NCI-H748 (cell line): ENCODE measurements at regions not wholly inside any gene's neighbourhood (a gene's known extent, or its start where the extent isn't known, plus 50 kb on each side); places are given as distances from the start of the nearest gene placed in this dataset.
"Not testable (repeated sequence)": the region's sequence is repeated elsewhere in the genome, so short reads cannot be mapped to it uniquely, and the experiment has no call there.

Source experiments
- DNase-seq: peaks from one replicate; lab custom pipeline; 2025; ENCODE audit not compliant: unreplicated experiment; lab: John Stamatoyannopoulos, UW

GRCh38 chrX:139049465-139049864 is 337.9 kb upstream of the FGF13 start:
- DNase-seq: no peak

GRCh38 chrX:139044680-139045079 is 333.2 kb upstream of the FGF13 start:
- no peak for DNase-seq

- no peak for DNase-seq
Measured at GRCh38 chrX:139039041-139039440, 327.5 kb upstream of the FGF13 start.

- no peak for DNase-seq
Measured at GRCh38 chrX:139026811-139027210, 315.3 kb upstream of the FGF13 start.

- DNase-seq: no peak
Measured at GRCh38 chrX:139026406-139026805, 314.9 kb upstream of the FGF13 start.

GRCh38 chrX:139025816-139026215 is 314.3 kb upstream of the FGF13 start:
- DNase-seq: no peak

- no peak for DNase-seq
Measured at GRCh38 chrX:139023531-139023930, 312.0 kb upstream of the FGF13 start.

- DNase-seq: no peak
Measured at GRCh38 chrX:139020801-139021200, 309.3 kb upstream of the FGF13 start.

GRCh38 chrX:139018436-139018835 is 306.9 kb upstream of the FGF13 start:
- no peak for DNase-seq

GRCh38 chrX:139015627-139016026 is 304.1 kb upstream of the FGF13 start:
- DNase-seq: no peak

- DNase-seq: peak; percentile 68
Measured at GRCh38 chrX:139008185-139008584, 296.7 kb upstream of the FGF13 start.

GRCh38 chrX:139003856-139004527 is 292.5 kb upstream of the FGF13 start:
- DNase-seq: not testable (repeated sequence)

GRCh38 chrX:139002319-139002718 is 290.8 kb upstream of the FGF13 start:
- DNase-seq: no peak

GRCh38 chrX:138996268-138996667 is 284.8 kb upstream of the FGF13 start:
- peak; percentile 1 for DNase-seq

GRCh38 chrX:138995458-138995857 is 283.9 kb upstream of the FGF13 start:
- DNase-seq: no peak

GRCh38 chrX:138990425-138990824 is 278.9 kb upstream of the FGF13 start:
- not testable (repeated sequence) for DNase-seq

- DNase-seq: no peak
Measured at GRCh38 chrX:138986866-138987265, 275.3 kb upstream of the FGF13 start.

GRCh38 chrX:138986235-138986634 is 274.7 kb upstream of the FGF13 start:
- no peak for DNase-seq

- no peak for DNase-seq
Measured at GRCh38 chrX:138982365-138982764, 270.8 kb upstream of the FGF13 start.

GRCh38 chrX:138964501-138964900 is 253.0 kb upstream of the FGF13 start:
- DNase-seq: no peak

- DNase-seq: not testable (repeated sequence)
Measured at GRCh38 chrX:138962419-138962818, 250.9 kb upstream of the FGF13 start.

- DNase-seq: no peak
Measured at GRCh38 chrX:138954976-138955375, 243.5 kb upstream of the FGF13 start.

GRCh38 chrX:138946926-138947325 is 235.4 kb upstream of the FGF13 start:
- DNase-seq: no peak
